HL-60 (cell line): ENCODE measurements at regions not wholly inside any gene's neighbourhood (a gene's known extent, or its start where the extent isn't known, plus 50 kb on each side); places are given as distances from the start of the nearest gene placed in this dataset.

Experiments
- DNase-seq, 2 experiments: peaks; one replicate each; pipeline ENCODE4 v3.0.0-alpha.2; 2010 to 2020; ENCODE audit warnings: low read depth in 1 of 2, low spot score in 1 of 2
- H3K27ac ChIP-seq: fragments of 250-450 bp; sonication (Bioruptor Pico); replicated peaks from 2 replicates; pipeline ENCODE4 v1.5.1; 2020; ENCODE audit warnings: mild to moderate bottlenecking, moderate library complexity
- H3K27me3 ChIP-seq: fragments of 250-450 bp; sonication (Bioruptor Pico); 2 replicates; pipeline ENCODE4 v1.5.1; 2021; ENCODE audit warnings: mild to moderate bottlenecking, moderate library complexity; ENCODE audit not compliant: insufficient read depth, poor library complexity, severe bottlenecking
- H3K4me3 ChIP-seq: replicated peaks from 2 replicates; pipeline ENCODE4 v1.5.1; 2011; ENCODE audit warnings: mild to moderate bottlenecking, control low read depth, low read length; ENCODE audit not compliant: insufficient read depth
- CTCF ChIP-seq: IDR thresholded peaks from one replicate; pipeline ENCODE4 v1.5.1; 2011; ENCODE audit warnings: low read length, control low read depth, inconsistent platforms; ENCODE audit not compliant: insufficient read depth
- GABPA ChIP-seq: IDR thresholded peaks from 2 replicates; pipeline ENCODE4 v1.6.1; 2012; ENCODE audit warnings: low read depth
- POLR2AphosphoS5 ChIP-seq: IDR thresholded peaks from 2 replicates; pipeline ENCODE4 v1.6.1; 2012; ENCODE audit warnings: low read depth
- REST ChIP-seq: IDR thresholded peaks from 2 replicates; pipeline ENCODE4 v1.6.1; 2012; ENCODE audit warnings: low read depth; ENCODE audit not compliant: insufficient replicate concordance
- SPI1 ChIP-seq: IDR thresholded peaks from 2 replicates; pipeline ENCODE4 v1.6.1; 2012; ENCODE audit warnings: low read depth, mild to moderate bottlenecking, borderline replicate concordance

GRCh38 chr10:90321132-90321816, 536.6 kb downstream of the HTR7 start:
- TF ChIP-seq GABPA (no peak), REST (no peak), POLR2AphosphoS5 (no peak), SPI1 (no peak), CTCF (no peak)

GRCh38 chr10:90326498-90327267, 531.2 kb downstream of the HTR7 start:
- no peak for DNase-seq
- H3K27ac ChIP-seq, result no peak overlapping the region
- H3K27me3 ChIP-seq, result no peaks in the 10 kb centered on the region
- H3K4me3 ChIP-seq, result no peak overlapping the region
- TF ChIP-seq CTCF (no peak), GABPA (no peak), REST (no peak), SPI1 (no peak), POLR2AphosphoS5 (no peak)

More at GRCh38 chr10:90321132-90321816, 536.6 kb downstream of the HTR7 start:
- Histone ChIP-seq H3K27ac (no peak overlapping the region), H3K4me3 (no peak overlapping the region), H3K27me3 (no peaks in the 10 kb centered on the region)
- no peak for DNase-seq

- no peak overlapping the region for H3K27ac ChIP-seq
- TF ChIP-seq POLR2AphosphoS5 (no peak), GABPA (no peak), REST (no peak), SPI1 (no peak), CTCF (no peak)
- DNase-seq, result no peak
- no peaks in the 10 kb centered on the region for H3K27me3 ChIP-seq
- no peak overlapping the region for H3K4me3 ChIP-seq
Observed at GRCh38 chr10:90327611-90328010, 530.2 kb downstream of the HTR7 start.
